Fibroblast of the aortic adventitia (primary cell): ENCODE measurements at regions not wholly inside any gene's neighbourhood (a gene's known extent, or its start where the extent isn't known, plus 50 kb on each side); places are given as distances from the start of the nearest gene placed in this dataset.

ENCODE experiments used
- DNase-seq: peaks from one replicate; pipeline ENCODE4 v3.0.0-alpha.2; 2010; ENCODE audit warnings: low read depth
- H3K4me3 ChIP-seq: 2 replicates; pipeline ENCODE4 v1.5.1; 2011; ENCODE audit warnings: low read depth, mild to moderate bottlenecking, control low read depth, low read length, moderate library complexity
- TF ChIP-seq, protein P1 (sequence below): IDR thresholded peaks from 2 replicates; pipeline ENCODE4 v1.5.1; 2011; ENCODE audit warnings: mild to moderate bottlenecking, low read length, control low read depth, inconsistent platforms; ENCODE audit not compliant: insufficient read depth

DNA sequence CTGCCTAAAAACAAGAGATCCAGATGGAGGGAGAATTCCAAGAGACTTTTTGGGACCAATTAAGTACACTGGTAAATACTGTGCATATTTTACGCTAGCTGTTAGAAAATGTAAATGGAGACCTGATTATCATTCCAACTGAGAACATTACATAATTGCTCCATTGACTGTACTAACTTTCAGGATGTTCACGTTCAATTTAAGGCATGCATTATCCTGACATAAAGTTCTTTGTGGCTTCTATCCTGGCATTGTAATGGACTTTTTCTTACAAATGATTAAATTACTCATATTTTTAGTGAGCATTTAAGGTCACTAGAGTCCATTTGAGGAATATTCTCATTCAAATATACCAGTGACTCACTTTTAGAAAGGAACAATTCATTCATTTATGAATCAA is 883.3 kb upstream of the TMPRSS15 start:
- DNase-seq = no peak
- H3K4me3 ChIP-seq = no peak overlapping the region
- TF ChIP-seq, protein P1, sequence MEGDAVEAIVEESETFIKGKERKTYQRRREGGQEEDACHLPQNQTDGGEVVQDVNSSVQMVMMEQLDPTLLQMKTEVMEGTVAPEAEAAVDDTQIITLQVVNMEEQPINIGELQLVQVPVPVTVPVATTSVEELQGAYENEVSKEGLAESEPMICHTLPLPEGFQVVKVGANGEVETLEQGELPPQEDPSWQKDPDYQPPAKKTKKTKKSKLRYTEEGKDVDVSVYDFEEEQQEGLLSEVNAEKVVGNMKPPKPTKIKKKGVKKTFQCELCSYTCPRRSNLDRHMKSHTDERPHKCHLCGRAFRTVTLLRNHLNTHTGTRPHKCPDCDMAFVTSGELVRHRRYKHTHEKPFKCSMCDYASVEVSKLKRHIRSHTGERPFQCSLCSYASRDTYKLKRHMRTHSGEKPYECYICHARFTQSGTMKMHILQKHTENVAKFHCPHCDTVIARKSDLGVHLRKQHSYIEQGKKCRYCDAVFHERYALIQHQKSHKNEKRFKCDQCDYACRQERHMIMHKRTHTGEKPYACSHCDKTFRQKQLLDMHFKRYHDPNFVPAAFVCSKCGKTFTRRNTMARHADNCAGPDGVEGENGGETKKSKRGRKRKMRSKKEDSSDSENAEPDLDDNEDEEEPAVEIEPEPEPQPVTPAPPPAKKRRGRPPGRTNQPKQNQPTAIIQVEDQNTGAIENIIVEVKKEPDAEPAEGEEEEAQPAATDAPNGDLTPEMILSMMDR = no peak

DNA sequence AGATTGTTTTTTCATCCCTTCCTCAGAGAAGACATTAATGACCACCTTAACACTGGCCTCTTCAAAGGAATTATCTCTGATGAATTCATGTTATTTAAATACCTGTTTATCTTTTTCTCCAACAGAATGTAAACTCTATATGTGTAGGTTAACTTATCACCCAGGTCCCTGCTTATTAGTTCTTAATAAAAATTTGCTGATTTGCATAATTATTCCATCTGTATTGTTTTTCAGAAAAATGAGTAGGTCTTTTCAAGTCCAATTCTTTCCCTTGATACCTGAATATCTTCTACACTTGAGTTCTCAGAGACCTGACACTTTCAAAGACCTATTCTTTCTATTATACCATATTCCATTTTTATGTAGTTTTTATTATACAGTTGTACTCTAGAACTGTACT is 886.7 kb upstream of the TMPRSS15 start:
- no peak overlapping the region for H3K4me3 ChIP-seq
- TF ChIP-seq, protein P1 = no peak
- DNase-seq = no peak

DNA sequence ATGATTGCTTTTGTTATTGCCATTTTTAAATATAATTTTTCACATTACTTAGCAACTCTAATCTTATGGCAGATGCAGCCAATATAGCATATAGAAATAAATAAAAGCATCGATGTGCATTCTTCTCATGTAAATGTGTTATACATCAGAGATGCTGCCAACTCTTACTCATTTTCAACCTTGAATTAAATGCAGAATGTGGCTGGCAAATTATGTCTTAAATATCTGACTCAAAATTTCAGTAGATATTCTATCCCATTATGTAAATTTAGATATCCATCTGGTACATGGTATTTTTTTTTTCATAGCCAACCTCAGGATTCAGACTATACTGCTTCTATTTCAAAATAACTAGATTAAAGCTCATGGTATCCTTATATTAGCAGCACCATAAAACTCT is 916.7 kb upstream of the TMPRSS15 start:
- TF ChIP-seq, protein P1 = no peak
- no peak for DNase-seq

DNA sequence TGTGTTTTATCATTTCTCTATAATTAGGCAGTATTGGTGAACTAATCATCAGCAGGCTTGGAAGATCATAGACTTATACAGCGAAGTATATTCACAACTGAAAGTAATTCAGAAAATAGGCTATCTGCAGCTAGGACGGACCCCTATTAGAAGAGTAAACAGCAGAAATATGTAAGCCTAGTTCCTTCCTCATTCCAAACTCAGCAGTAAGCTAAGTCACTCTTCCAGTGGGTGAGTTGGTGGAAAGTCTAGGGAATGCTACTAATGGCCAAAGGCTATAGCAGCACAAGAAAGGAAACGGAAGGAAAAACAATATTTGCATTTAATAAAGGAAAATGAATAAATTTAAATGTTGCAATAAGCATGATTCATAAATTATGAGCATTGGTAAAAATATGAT is 918.1 kb upstream of the TMPRSS15 start:
- DNase-seq = no peak
- TF ChIP-seq, protein P1 = no peak
- no peak overlapping the region for H3K4me3 ChIP-seq

More for the DNA sequence above, 916.7 kb upstream of the TMPRSS15 start:
- H3K4me3 ChIP-seq = no peak overlapping the region

DNA sequence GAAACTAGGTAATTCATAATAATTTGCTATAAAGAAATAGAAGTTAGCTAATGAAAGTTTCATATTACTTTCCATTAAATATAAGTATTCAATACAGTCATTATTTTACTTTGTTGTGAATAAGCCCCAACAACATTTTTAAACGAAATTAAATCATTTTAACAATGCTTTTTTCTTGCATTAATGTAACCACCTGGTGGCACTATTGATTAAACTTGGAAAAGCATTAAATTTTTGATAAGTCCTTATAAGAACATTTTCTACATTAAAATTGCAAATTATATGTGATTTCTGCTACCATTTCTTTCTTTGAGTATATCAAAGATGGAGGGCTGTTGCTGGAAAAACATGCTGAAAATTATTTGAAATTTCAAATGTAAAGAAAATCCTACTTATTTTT is 918.8 kb upstream of the TMPRSS15 start:
- no peak for DNase-seq
- H3K4me3 ChIP-seq = no peak overlapping the region
- TF ChIP-seq, protein P1 = no peak

DNA sequence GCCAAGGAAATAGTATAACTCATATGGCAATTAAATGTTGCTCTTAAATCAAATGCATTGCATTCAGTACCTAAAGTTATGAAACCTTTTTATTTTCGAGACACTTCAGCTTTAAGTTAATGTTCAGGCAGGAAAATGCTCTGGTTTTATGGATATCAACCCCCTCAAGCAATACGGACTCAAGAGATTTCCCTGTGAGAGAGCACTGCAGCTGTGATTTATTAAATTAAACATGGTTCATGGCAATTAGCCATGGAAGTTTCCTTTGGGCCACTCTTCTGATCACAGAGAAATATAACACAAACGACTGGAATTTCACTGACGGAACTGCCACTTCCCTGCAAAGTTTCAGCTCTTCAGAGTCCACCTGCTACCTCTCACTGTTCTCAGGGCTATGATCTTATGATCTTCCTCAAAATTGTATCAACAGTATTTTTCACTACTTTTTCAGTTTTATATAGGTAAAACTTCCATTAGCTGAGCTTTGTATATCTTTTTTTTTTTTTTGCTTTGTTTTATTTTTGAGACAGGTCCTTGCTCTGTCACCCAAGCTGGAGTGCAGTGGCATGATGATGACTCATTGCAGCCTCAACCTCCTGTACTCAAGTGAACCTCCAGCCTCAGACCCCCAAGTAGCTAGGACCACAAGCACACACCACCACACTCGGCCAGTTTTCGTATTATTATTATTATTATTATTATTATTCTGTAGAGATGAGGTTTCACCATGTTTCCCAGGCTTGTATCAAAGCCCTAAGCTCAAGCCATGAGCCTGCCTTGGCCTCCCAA is 923.1 kb upstream of the TMPRSS15 start:
- TF ChIP-seq, protein P1 = no peak
- DNase-seq = no peak

DNA sequence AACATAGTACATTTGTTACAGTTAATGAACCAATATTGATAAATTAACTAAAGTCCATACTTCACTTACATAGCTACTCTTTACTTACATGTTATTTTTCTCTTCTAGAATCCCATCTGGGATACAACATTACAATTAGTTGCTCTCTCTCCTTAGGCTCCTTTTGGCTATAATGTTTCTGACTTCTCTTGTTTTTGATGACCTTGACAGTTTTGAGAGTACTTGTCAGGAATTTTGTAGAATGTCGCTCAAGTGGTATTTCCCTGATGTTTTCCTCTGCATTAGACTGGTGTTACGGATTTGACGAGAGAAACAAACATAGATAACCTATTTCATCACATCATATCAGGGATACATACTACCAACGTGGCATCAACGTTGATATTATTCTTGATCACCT is 925.4 kb upstream of the TMPRSS15 start:
- DNase-seq = no peak
- no peak overlapping the region for H3K4me3 ChIP-seq
- TF ChIP-seq, protein P1 = no peak

More for the DNA sequence above, 923.1 kb upstream of the TMPRSS15 start:
- no peak overlapping the region for H3K4me3 ChIP-seq
